GM21526 (cell line): ENCODE measurements at regions not wholly inside any gene's neighbourhood (a gene's known extent, or its start where the extent isn't known, plus 50 kb on each side); places are given as distances from the start of the nearest gene placed in this dataset.

Experiments
- ATAC-seq: cut with Tn5 transposase; IDR thresholded peaks from one replicate; pipeline ENCODE4 v1.9.1; 2021; ENCODE audit warnings: moderate library complexity; ENCODE audit not compliant: unreplicated experiment, low FRiP score

DNA sequence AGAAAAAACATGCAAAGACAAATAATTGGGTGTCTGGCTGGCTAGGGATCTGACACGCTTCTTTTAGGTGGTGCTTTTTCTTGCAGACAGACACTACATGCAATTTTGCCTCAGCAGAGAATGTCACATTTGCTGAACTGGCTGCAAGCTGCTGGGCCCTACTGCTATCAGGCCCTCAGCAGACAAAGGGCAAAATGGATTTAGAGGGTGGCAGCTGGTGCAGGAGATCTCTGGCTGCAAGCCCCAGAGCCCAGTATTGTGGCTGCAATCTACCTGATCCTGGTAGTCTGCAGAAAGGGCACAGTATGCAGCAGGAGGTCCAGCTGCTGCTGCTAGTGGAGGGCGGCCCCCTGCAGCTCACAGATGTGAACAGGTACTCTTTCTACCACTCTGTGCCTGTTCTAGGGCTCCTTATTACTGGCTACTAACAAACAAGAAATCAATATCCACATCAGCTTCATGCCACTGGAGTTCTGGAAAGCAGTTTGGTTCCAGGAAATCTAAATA, 796.7 kb upstream of the CELF4 start:
- ATAC-seq = no peak

DNA sequence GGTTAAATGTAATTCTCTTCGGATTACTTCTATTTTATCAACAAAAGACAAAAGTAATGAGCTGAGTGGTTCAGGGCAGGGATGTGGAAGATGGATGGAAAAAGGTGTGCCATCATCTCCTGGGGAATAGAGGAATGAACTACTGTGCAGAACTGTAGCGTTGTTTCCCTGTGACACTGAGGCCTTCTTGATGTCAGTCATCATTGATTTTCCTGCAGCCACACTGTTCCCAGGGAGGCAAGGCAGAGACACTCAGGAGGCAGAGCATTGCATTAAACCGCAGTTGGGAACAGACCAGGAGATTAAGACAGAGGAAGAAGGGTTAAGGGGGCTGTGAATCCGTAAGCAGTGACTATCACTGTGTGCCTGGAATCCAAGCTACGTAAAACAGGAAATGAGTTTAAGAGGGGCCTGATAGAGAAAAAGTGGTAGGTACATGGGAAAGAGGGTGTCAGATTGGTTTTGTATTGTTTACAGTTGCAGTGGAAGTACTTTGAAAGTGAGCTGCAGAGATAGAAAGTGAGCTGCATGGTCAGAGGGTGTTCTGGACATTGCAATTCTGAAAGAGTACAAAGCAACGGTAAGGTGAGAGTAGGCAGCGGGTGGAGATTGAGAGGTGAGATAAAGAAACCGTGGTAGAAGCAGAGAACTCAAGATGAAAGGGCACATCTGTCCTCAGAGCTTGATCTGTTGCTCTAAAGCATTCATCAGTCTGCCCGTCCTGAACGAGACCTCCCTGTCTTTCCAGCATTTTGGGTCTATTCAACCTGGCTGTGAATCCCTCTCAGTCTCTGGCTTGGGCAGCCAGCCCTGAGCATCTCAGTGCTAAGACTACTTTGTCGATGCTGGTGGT, 793.4 kb upstream of the CELF4 start:
- no peak for ATAC-seq

DNA sequence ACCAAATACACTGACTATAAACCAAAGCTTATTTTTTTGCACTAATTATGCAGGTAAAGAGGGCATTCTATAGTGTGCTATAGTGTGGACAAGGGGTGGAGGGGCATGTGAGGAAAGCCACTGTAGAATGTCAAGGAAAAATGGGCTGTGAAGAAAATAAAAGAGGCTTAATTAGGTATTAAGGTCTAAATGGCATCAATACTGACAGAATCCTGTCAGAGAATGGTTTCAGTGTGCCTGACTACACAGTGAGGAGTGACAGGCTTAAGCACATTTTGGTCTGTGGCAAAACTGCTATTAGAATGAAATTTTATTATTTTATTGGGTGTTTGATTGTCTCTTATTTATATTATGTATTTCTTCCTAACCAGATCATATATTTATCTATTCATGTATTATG, 787.6 kb upstream of the CELF4 start:
- ATAC-seq = no peak

DNA sequence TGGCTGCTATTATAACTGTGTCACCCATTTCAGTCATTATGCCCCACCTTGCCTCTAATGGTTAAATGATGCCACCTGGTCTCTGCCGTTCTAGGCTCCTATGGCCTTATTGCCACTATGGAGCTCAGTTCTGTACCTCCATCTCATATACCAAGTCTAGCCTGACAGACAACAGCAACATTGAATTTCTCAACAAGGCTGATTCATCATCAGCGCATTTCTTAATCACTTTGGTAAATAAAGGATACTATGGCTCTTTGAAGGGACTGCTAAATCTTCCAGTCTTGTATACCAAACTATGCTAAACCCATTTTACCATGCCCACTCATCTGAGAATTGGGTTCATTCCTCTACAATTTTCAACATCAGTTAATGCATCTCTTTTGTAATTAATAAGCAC, 784.5 kb upstream of the CELF4 start:
- no peak for ATAC-seq

DNA sequence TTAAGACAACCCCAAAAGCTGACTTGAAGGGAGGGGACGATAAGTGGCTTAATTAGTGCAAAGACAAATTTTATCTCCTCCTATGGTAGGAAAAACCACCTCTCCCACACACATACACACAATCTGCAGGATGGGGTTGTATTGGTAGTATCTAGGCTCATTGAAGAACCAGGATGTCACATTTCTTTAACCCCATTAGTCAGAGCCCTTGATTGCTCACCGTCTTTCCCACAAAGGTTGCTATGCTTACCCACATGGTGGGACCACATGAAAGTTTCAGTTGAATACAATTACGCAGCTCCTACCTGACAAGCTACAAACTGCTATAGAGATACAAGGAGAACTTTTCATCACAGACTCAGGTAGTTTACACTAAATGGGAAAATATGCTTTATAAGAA, 765.0 kb upstream of the CELF4 start:
- no peak for ATAC-seq

DNA sequence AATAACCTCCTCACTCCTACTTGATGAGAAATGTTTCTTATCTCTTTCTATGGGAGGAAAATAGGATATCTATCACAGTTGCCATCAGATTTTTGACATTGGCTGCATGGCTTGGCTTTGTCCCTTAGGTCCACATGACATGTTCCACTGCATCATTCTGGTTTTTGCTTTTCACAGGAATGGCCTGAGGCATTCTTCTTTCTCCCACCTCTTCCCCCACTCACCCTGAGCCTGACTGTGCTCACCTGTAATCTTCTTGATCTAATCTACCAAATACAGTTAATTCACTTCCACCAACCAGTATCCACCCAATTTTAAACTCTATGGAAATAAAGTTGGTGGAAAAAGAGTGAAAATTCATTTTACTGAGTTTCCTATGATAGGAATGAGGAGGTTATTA, 763.5 kb upstream of the CELF4 start:
- ATAC-seq = no peak

DNA sequence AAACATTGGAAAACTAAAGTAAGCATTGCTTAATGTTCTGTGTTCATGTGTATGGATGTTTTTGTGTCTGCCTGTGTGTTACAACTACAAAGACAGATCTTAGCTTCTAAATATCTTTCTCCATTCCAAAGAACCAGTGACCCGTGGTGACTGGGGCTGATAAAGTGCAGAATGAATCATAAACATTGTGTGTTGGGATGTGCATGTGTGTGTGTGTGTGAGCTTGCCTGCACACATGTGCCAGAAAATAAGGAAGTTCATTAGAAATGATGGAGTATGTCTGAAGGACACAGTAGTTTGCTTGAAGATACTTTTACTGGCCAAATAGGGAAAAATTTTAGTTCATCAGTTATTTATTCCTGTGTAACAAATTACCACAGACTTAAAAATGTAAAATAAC, 756.6 kb upstream of the CELF4 start:
- ATAC-seq = no peak

DNA sequence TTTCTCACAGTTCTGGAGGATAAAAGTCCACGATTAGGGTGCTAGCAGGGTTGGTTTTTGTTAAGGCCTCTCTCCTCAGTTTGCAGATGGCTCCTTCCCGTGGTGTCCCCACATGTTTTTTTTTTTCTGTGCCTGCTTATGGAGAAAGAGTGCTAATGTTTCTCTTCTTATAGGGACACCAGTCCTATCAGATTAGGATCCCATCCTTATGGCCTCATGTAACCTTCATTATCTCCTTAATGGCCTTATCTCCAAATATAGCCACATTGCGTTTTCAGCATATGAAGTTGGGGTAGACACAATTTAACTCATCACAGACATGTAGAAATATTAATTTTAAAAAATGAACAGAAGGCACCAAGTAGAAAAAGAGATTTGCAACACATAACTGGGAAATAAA, 755.7 kb upstream of the CELF4 start:
- ATAC-seq = no peak

DNA sequence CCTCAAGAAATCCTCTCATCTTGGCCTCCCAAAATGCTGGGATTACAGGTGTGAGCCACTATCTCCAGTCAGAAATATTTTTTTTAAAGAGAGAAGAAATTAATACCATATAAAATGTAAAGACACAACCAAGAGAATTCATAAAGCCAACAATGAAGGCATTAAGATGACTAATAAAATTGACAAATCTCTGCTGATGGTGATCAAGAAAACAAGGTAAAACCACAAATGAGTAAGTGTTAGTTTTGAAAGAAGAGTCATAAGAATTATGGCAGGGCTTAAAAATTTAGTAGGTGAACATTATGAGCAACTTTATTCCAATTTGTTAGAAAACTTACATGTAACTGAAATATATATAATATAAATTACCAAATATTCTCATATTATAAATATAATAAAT, 752.8 kb upstream of the CELF4 start:
- ATAC-seq = no peak

DNA sequence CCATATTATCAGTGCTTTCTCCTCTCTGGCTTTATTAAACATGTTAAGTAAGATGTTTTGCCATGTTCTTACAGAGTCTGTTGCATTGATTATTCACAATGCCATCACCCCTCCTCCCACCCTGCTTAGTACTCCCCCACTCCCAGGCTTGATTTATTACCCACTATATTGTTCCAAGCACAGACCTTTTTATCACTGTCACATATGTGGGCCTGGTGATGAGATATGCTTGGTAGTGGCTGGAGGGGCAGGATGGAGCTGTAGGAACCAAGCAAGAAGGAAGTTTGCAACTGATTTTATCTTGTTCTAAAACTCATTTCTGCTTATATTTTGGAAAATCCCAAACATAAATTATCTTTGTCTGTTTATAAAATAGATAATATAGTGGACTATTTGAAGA, 748.2 kb upstream of the CELF4 start:
- no peak for ATAC-seq

DNA sequence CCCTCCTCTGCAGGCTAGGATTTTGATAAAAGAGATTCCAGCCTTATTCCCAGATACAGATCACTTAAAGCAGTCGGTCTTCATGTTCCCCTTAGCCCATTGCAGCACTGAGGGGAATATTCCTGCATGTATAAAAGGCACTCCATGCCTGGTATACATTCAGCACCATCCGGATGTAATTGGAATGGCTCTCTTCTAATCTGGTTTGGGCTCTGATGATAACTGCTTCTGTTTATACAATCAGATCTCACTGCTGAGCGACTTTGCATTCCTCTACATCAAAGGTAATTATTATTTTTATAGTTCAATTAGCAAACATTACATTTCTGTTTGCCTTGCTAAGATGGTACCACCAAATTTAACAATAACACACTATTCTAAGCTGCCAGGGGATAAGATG, 746.9 kb upstream of the CELF4 start:
- ATAC-seq = no peak

DNA sequence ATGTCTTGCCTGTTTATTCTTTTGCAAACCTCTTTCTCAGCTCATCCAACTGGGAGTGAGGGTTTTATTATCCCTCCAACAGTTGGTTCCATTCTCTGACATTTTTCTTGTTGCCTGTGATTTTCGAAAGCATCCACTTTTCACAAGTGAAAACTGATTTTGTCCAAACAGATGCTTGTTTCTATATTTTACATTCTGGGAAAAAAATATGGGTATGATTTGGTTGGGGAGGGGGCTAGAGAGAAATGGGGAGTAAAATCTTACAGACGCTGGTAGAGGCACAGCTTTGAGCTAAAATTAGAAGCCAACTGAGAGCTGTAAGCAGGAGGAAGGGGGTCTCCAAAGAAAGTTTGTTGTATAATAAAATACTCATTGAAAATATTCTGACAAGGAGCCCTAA, 745.3 kb upstream of the CELF4 start:
- ATAC-seq = no peak

DNA sequence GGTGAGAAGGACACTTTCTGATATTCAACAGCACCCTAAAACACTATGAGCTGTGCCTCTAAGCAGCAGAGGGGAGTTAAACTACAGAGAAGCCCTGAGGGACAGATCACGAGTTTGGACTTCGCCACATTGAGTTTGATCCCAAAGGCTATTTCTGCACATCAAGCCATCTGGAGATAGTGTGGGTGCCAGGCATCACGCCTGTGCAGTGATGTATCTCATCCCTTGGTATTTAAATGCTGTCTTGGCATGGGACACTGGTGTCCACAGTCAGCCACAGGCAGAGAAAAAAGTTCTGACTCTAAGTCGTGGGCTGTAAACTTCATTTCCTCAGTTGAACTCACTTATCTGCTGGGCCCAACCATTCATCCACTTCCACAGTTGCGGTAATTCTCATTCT, 742.3 kb upstream of the CELF4 start:
- no peak for ATAC-seq

DNA sequence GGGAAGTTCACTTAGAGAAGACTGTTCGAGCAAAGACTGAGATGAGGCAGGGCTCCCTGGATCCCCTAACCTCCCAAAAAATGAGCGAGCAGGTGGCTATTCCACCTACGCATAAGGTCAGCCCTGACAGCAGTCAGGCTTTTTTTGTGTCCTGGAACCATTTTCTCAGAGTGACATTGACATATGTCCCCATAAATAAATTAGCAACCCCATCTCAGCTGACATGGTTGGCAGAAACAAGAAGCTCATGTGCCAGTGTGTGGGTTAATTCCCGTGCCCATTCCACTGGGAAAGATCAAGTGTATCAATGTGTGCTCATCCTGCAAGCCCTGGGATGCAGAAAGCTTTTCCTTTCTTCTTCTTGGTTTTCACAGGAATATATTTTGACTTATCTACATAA, 740.4 kb upstream of the CELF4 start:
- ATAC-seq = no peak

DNA sequence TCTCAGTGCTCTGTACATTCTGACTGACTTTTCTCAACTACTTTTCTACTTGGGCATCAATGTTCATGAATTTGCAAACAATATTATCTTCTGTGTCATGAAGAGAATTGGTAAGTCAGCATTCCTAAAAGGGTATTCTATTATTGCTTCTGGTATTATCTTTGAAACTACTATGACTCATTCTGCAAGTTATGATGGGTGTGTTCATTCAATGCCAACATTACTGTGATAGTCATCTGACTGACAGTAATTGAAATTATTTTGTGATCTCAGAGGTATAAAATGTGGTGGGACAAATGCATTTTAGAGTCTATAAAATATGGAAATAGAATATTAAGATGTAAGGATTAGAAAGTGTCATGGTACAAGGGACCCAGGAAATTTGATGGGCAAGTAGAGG, 736.0 kb upstream of the CELF4 start:
- ATAC-seq = no peak

DNA sequence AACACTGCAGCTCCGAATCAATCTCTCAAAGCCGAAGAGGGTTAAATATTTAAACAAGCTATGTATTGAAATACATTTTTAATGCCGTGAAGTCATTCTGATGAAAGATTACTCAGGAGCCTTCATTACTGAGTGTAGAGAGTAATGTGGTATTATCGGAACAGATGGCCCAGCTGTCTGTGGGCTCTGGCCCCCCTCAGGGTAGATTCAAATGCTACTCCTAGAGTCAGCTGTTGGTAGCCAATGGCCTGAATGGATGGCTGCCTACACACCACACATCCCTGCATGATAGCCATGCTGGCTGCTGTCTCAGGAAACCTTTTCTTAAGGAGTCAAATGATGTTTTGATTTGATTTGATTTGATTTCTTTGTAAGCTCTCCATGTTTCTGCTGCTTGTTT, 732.3 kb upstream of the CELF4 start:
- no peak for ATAC-seq

DNA sequence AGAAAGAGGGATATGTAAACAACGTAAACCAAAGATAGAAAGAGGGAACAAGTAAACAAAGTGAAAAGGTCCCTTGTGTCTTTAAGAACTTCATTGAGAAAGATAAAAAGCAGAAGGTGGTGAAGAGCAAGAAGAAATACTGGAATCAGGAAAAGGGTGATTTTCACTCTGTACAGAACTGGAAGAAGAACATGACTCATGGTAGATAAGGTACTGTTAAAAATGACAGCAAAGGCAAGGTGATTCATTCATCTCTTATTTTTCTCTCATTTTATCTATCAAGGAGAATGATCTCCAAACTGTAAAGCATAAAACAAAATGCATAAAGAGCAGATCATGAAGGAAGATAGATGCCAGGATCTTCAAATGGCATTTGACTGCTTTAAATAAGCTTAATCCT, 724.6 kb upstream of the CELF4 start:
- no peak for ATAC-seq

DNA sequence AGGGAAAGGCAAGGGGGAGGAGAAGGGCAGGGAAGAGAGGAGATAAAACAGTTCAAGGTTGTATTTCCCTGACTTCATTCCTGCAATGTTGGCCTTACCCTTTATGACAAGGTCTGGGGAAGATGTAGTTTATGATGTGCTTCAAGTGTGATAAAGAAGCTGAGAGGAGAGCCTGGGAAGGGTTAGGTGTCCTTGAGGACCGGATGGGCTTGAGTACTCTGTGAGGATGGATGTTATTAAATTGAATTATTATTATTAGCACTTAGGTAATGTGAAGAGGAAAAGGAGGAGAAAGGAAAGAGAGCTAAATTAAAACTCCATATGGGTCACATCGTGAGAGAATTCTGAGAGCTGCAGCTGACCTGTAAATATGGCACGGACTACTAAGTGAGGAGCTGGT, 719.4 kb upstream of the CELF4 start:
- no peak for ATAC-seq

DNA sequence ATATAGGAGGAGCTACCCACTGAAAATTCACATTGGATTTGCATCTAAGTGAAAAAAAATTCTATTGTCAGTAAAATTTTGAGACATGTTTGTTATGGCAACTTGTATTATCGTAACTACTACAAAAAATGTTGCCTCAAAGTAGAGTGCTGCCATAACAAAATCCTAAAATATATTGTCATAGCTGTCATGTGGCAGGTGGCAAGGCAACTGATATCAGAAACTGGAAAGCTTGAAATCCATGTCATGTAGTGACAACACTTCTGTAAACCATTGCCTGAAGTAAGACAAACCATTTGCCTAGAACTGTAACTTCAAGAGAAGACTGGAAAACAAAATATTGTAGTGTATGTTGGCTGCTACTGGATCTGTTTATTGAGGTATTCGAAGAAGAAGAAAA, 697.5 kb upstream of the CELF4 start:
- no peak for ATAC-seq

DNA sequence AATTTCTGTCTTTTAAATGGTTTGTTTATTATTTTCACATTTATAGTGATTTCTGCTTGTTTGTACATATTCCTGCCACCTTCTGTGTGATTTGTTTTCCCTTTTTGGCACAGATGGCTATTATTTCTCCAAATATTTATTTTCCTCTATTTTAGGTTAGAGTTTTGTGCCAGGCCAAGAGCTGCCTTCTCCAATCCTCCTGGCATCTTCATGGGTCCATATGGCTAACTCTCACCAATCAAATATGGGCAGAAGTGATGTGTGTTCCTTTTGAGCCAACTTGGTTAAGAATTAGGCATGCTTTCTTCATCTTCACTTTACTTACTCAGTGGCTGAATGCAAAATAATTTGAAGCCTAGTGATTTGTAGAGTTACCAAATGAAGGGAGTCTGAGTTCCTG, 697.1 kb upstream of the CELF4 start:
- no peak for ATAC-seq

DNA sequence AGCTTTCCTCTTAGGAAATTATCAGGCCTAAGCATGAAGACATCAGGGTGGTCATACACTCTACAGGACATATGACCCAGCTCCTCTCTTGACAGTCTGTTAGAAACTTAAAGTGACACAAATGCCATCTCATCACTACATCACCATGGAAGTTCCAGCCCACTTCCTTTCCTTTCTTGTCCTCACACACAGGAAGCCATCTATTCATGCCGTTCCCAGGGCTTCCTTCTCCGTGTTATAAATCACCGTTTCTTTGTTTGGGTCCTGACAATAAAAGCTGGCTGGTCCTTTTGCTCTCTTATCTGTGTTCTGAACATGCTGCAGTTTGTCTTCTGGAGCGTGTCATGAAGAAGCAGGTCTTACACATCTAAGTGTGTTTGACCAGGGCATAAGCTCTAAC, 692.1 kb upstream of the CELF4 start:
- ATAC-seq = no peak

DNA sequence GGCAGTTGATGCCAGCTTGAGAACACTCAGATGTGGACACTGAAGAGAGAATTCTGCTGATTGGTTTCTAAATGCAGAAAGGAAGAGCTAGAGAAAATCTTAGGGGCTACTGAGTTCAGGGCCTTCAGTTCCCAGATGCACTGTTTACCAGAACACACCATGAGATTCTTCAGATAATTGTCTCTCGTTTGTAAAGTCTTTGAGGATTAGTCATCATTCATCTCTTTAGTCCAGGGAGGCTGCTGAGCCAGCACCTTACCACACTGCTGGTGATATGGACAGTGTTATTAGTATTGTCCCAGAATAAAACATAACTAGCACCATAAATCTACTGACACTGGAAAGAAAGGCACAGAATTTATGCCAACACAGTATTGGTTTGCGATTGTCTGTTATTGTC, 690.8 kb upstream of the CELF4 start:
- no peak for ATAC-seq

DNA sequence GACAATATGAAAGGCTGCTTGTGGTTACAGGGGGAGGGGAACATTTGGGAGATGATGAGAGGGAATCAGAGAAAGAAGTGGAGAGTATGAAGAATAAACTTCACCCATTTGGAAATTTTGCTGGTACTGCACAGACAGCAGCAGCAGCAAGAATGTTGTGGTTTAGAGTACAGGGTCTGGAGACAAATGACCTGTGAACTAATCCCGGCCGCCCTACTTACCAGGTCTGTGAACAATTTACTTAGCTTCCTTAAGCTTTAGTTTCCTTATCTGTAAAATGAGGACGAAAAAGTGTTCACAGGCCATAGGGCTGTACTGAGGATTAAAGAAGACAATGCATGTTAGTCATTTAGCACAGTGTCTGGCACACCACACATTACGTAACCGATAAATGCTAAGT, 685.4 kb upstream of the CELF4 start:
- no peak for ATAC-seq
